ENCODE measurements at regions not wholly inside any gene's neighbourhood (a gene's known extent, or its start where the extent isn't known, plus 50 kb on each side); places are given as distances from the start of the nearest gene placed in this dataset.

- Histone ChIP-seq H3K23me2 (ENCODE audit: low read depth, low read length) (no peaks in the 10 kb centered on the region), H3K4me1 (replicated peaks in 1 of 4; ENCODE audit: control insufficient read depth in 3 of 4, insufficient read depth in 4 of 4, low read length in 3 of 4) (peaks cover 0 to 4% (median 0%) of the 10 kb centered on the region in 4 experiments; a peak in 1 of 7 replicates), H3K23ac (ENCODE audit: insufficient read length) (no peak overlapping the region), H2BK120ac (replicated peaks; ENCODE audit: low read depth, low read length) (no peak overlapping the region), H4K5ac (ENCODE audit: insufficient read length, low read depth, low read length) (no peak overlapping the region), H3K4me3 (ENCODE audit: extremely low read depth in 1 of 4, insufficient read depth in 2 of 4, low read depth in 3 of 4, low read length in 4 of 4) (no peak overlapping the region), H3K27ac (ENCODE audit: low read depth, low read length) (no peak overlapping the region), H3K79me2 (ENCODE audit: control insufficient read depth in 1 of 2, insufficient read depth in 2 of 2, low read length in 2 of 2) (no peaks in the 10 kb centered on the region), H4K8ac (ENCODE audit: extremely low read depth, insufficient read depth, low read length) (no peak overlapping the region), H3K56ac (replicated peaks; ENCODE audit: insufficient read length, low read depth, low read length) (no peak overlapping the region), H4K91ac (replicated peaks; ENCODE audit: insufficient read length, low read length) (no peak overlapping the region), H2BK15ac (ENCODE audit: low read length) (no peak overlapping the region), H2BK20ac (ENCODE audit: low read length) (0 out of 2 replicates have a peak overlapping the region, but pooled peaks have one; percentile 38), H3K79me1 (ENCODE audit: low read depth, low read length) (no peaks in the 10 kb centered on the region), H3K14ac (ENCODE audit: insufficient read length) (no peak overlapping the region), H3K36me3 (ENCODE audit: control insufficient read depth in 2 of 4, insufficient read depth in 4 of 4, low read length in 3 of 4) (no peaks in the 10 kb centered on the region), H3K27me3 (replicated peaks in 1 of 4; ENCODE audit: control insufficient read depth in 3 of 4, extremely low read depth in 1 of 4, insufficient read depth in 3 of 4, low read length in 3 of 4) (no peaks in the 10 kb centered on the region), H3K18ac (ENCODE audit: extremely low read depth, low read length) (no peak overlapping the region), H2AK5ac (ENCODE audit: low read depth, low read length) (peak overlapping the region; percentile 84; the same call in 1 of the 2 replicates), H2AFZ (ENCODE audit: low read length) (no peak overlapping the region), H3K4me2 (ENCODE audit: insufficient read depth in 1 of 2, low read depth in 2 of 2, low read length in 2 of 2) (no peak overlapping the region), H3K9me3 (ENCODE audit: insufficient read depth in 2 of 2, low read depth in 1 of 2, low read length in 1 of 2) (no peaks in the 10 kb centered on the region; a peak in 1 of 4 replicates), H2BK5ac (ENCODE audit: low read depth, low read length) (no peak overlapping the region), H3K9ac (replicated peaks in 1 of 4; ENCODE audit: extremely low read depth in 1 of 4, low read depth in 3 of 4, low read length in 3 of 4) (no peak overlapping the region), H2BK12ac (ENCODE audit: low read depth, low read length) (no peak overlapping the region), H4K20me1 (replicated peaks in 1 of 2; ENCODE audit: control insufficient read depth in 1 of 2, insufficient read depth in 2 of 2, low read length in 2 of 2) (no peaks in the 10 kb centered on the region), H3K4ac (replicated peaks; ENCODE audit: insufficient read length, low read depth, low read length) (no peak overlapping the region)
- ChIA-PET POLR2A (ENCODE audit: partially characterized antibody) (no interaction called here), CTCF (ENCODE audit: partially characterized antibody) (no interaction called here)
- FAIRE-seq (no peak), DNase-seq (ENCODE audit: low read depth in 1 of 2, low spot score in 2 of 2) (no peak)
- WGBS, 2 experiments (ENCODE audit: extremely low coverage in 1 of 2, insufficient coverage in 1 of 2, insufficient read length in 1 of 2, insufficient replicate concordance in 2 of 2, low coverage in 1 of 2, low lambda C conversion rate in 2 of 2, missing lambda C conversion rate in 1 of 2): 82% methylated on average over 2 of the region's 2 CpGs; no CpG with 5 or more reads in 1 of the 2 experiments
- no peak for TF ChIP-seq GABPA (IDR thresholded peaks at IDR 0.05; ENCODE audit: borderline replicate concordance, insufficient read depth, low read length)
- no peak for TF ChIP-seq TBP (IDR thresholded peaks at IDR 0.05; ENCODE audit: low read depth, low read length)
- TF ChIP-seq RXRA (IDR thresholded peaks at IDR 0.05; ENCODE audit: insufficient read depth, low read depth, low read length): no peak
- TF ChIP-seq TAF1 (IDR thresholded peaks at IDR 0.05; ENCODE audit: low read depth, low read length): no peak
Measured at GRCh38 chr1:81693316-81693715, 107.4 kb upstream of the ADGRL2 start.

All from H1 (cell line).